ENCODE measurements at regions not wholly inside any gene's neighbourhood (a gene's known extent, or its start where the extent isn't known, plus 50 kb on each side); places are given as distances from the start of the nearest gene placed in this dataset.
"Not testable (repeated sequence)": the region's sequence is repeated elsewhere in the genome, so short reads cannot be mapped to it uniquely, and the experiment has no call there.

- TF ChIP-seq POLR2A, POLR2AphosphoS5 (IDR thresholded peaks at IDR 0.05): not testable (repeated sequence)
- TF ChIP-seq, protein P1, sequence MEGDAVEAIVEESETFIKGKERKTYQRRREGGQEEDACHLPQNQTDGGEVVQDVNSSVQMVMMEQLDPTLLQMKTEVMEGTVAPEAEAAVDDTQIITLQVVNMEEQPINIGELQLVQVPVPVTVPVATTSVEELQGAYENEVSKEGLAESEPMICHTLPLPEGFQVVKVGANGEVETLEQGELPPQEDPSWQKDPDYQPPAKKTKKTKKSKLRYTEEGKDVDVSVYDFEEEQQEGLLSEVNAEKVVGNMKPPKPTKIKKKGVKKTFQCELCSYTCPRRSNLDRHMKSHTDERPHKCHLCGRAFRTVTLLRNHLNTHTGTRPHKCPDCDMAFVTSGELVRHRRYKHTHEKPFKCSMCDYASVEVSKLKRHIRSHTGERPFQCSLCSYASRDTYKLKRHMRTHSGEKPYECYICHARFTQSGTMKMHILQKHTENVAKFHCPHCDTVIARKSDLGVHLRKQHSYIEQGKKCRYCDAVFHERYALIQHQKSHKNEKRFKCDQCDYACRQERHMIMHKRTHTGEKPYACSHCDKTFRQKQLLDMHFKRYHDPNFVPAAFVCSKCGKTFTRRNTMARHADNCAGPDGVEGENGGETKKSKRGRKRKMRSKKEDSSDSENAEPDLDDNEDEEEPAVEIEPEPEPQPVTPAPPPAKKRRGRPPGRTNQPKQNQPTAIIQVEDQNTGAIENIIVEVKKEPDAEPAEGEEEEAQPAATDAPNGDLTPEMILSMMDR (IDR thresholded peaks at IDR 0.05), result not testable (repeated sequence)
These were observed 93.9 kb downstream of the METRNL start for GRCh38 chr17:83173180-83173913.
